GM12878 (cell line): ENCODE measurements at regions not wholly inside any gene's neighbourhood (a gene's known extent, or its start where the extent isn't known, plus 50 kb on each side); places are given as distances from the start of the nearest gene placed in this dataset.

Experiments used
- ATAC-seq: fragments of 200-7000 bp; cut with Tn5 transposase; 3 replicates; pipeline ENCODE4 v1.9.1; 2020; ENCODE audit warnings: mild to moderate bottlenecking, moderate library complexity
- BruUV-seq: library from RNA; stranded (reverse); fragments of 400-500 nt; replicated peaks from 2 replicates; lab custom pipeline; 2021; lab: Mats Ljungman, UMichigan
- CTCF ChIA-PET: fragments of 300-600 bp; sonication (Branson Sonifier 250); formaldehyde crosslinking; extraction: SDS; loops from one replicate; lab custom pipeline; 2021; ENCODE audit warnings: inconsistent platforms; lab: Yijun Ruan, JAX
- POLR2A ChIA-PET: fragments of 350-600 bp; formaldehyde crosslinking; extraction: SDS; loops from one replicate; lab custom pipeline; 2021; ENCODE audit warnings: inconsistent platforms; lab: Charles Lee
- RAD21 ChIA-PET: fragments of 300-600 bp; sonication (Branson Sonifier 250); formaldehyde crosslinking; loops from one replicate; lab custom pipeline; 2023; ENCODE audit warnings: antibody characterized with exemption; ENCODE audit not compliant: unreplicated experiment; lab: Charles Lee
- SMC1A ChIA-PET: fragments of 300-600 bp; sonication (Branson Sonifier 250); formaldehyde crosslinking; loops from one replicate; lab custom pipeline; 2023; ENCODE audit not compliant: unreplicated experiment, uncharacterized antibody; lab: Charles Lee
- DNase-seq: peaks from one replicate; pipeline ENCODE4 v3.0.0-alpha.2; 2011; ENCODE audit warnings: low read depth, low spot score
- FAIRE-seq: peaks from 3 replicates; lab custom pipeline; 2011; peaks lifted over from hg19 to GRCh38; lab: Jason Lieb, UNC
- H2AFZ ChIP-seq: 2 replicates; pipeline ENCODE4 v1.6.0; 2011; ENCODE audit warnings: low read depth, low read length, control low read depth; ENCODE audit not compliant: control insufficient read depth
- H3K27ac ChIP-seq: 2 replicates; pipeline ENCODE4 v1.5.1; 2011; ENCODE audit warnings: control low read depth; ENCODE audit not compliant: control insufficient read depth, insufficient read depth
- H3K27me3 ChIP-seq, 2 experiments: replicated peaks in 1 of 2; 2 replicates each; pipeline versions ENCODE4 v1.6.0 to v1.6.1; 2011; ENCODE audit warnings: low read length in 1 of 2; ENCODE audit not compliant: control insufficient read depth in 2 of 2, insufficient read depth in 2 of 2
- H3K36me3 ChIP-seq, 2 experiments: 2 replicates each; pipeline ENCODE4 v1.5.1; 2011; ENCODE audit warnings: low read length in 1 of 2; ENCODE audit not compliant: control insufficient read depth in 2 of 2, insufficient read depth in 2 of 2
- H3K4me1 ChIP-seq: 2 replicates; pipeline ENCODE4 v1.6.1; 2011; ENCODE audit warnings: mild to moderate bottlenecking, low read length, moderate library complexity, mixed read lengths; ENCODE audit not compliant: control insufficient read depth, insufficient read depth
- H3K4me2 ChIP-seq: 2 replicates; pipeline ENCODE4 v1.6.0; 2011; ENCODE audit warnings: control low read depth; ENCODE audit not compliant: control insufficient read depth, insufficient read depth
- H3K4me3 ChIP-seq: fragments of 200-600 bp; sonication (generic); 2 replicates; pipeline ENCODE4 v1.5.1; 2016
- H3K79me2 ChIP-seq: 2 replicates; pipeline ENCODE4 v1.6.0; 2011; ENCODE audit warnings: low read length; ENCODE audit not compliant: control insufficient read depth, insufficient read depth
- H3K9ac ChIP-seq: 2 replicates; pipeline ENCODE4 v1.8.0; 2011; ENCODE audit warnings: low read length, control low read depth, mixed read lengths; ENCODE audit not compliant: control insufficient read depth, insufficient read depth
- H3K9me3 ChIP-seq: replicated peaks from 3 replicates; pipeline ENCODE4 v1.5.1; 2011; ENCODE audit warnings: mild to moderate bottlenecking, low read length; ENCODE audit not compliant: control insufficient read depth, insufficient read depth
- H4K20me1 ChIP-seq: 2 replicates; pipeline ENCODE4 v1.6.0; 2011; ENCODE audit not compliant: control insufficient read depth, insufficient read depth
- BMI1 ChIP-seq: fragments of 450-650 bp; IDR thresholded peaks from 2 replicates; pipeline ENCODE4 v1.6.1; 2016; ENCODE audit warnings: mild to moderate bottlenecking, moderate library complexity, borderline replicate concordance
- ELK1 ChIP-seq: IDR thresholded peaks from 2 replicates; pipeline ENCODE4 v1.6.1; 2012; ENCODE audit warnings: low read depth, low read length, improper control_type of control experiment
- ESRRA ChIP-seq: IDR thresholded peaks from 2 replicates; pipeline ENCODE4 v1.6.1; 2012; ENCODE audit warnings: mild to moderate bottlenecking, low read length, improper control_type of control experiment
- FOXK2 ChIP-seq: fragments of 450-650 bp; IDR thresholded peaks from 2 replicates; pipeline ENCODE4 v1.6.1; 2017; ENCODE audit warnings: mild to moderate bottlenecking, moderate library complexity
- KLF5 ChIP-seq: fragments of 450-650 bp; IDR thresholded peaks from 2 replicates; pipeline ENCODE4 v1.6.1; 2014; ENCODE audit warnings: mild to moderate bottlenecking; ENCODE audit not compliant: partially characterized antibody
- MTA3 ChIP-seq: IDR thresholded peaks from 2 replicates; pipeline ENCODE4 v1.6.1; 2012; ENCODE audit warnings: low read length, inconsistent platforms, borderline replicate concordance
- NRF1 ChIP-seq: conservative IDR thresholded peaks from 2 replicates; pipeline ENCODE4 v1.6.1; 2011; ENCODE audit warnings: mild to moderate bottlenecking, low read depth, low read length, improper control_type of control experiment
- PRDM15 ChIP-seq: fragments of 450-650 bp; formaldehyde crosslinking; IDR thresholded peaks from 2 replicates; pipeline ENCODE4 v1.4.0; 2020; ENCODE audit warnings: mild to moderate bottlenecking, moderate library complexity
- RUNX3 ChIP-seq: IDR thresholded peaks from 2 replicates; pipeline ENCODE4 v1.6.1; 2012; ENCODE audit warnings: low read length, inconsistent platforms
- USF1 ChIP-seq: IDR thresholded peaks from 2 replicates; pipeline ENCODE4 v1.6.1; 2011; ENCODE audit warnings: borderline replicate concordance, low read depth, mild to moderate bottlenecking, moderate library complexity, mixed read lengths, low read length; ENCODE audit not compliant: insufficient read depth; ENCODE audit errors: extremely low read length
- ZBED1 ChIP-seq: IDR thresholded peaks from 2 replicates; pipeline ENCODE4 v1.6.1; 2016; ENCODE audit warnings: borderline replicate concordance
- ZNF217 ChIP-seq: fragments of 450-650 bp; IDR thresholded peaks from 2 replicates; pipeline ENCODE4 v1.6.1; 2017; ENCODE audit warnings: antibody characterized with exemption, mild to moderate bottlenecking
- ZNF592 ChIP-seq: fragments of 450-650 bp; IDR thresholded peaks from 2 replicates; pipeline ENCODE4 v1.6.1; 2017; ENCODE audit warnings: mild to moderate bottlenecking, moderate library complexity
- ZNF622 ChIP-seq: fragments of 450-650 bp; IDR thresholded peaks from 2 replicates; pipeline ENCODE4 v1.6.1; 2017; ENCODE audit warnings: mild to moderate bottlenecking, inconsistent platforms
- WGBS: methylation state at CpG from one replicate; pipeline ENCODE4 v1.1.6; 2016; ENCODE audit warnings: low lambda C conversion rate; ENCODE audit not compliant: insufficient replicate concordance, insufficient coverage; ENCODE audit errors: missing lambda C conversion rate; 5-methylcytosine and 5-hydroxymethylcytosine counted together
- in situ Hi-C: fragments of 300-500 bp; cut with MboI; formaldehyde crosslinking; loops from 9 replicates; pipeline ENCODE4 v1.14.3; 2018; ENCODE audit warnings: mixed read lengths
- intact Hi-C: fragments of 100-400 bp; cut with micrococcal nuclease; formaldehyde crosslinking; loops from one replicate; pipeline ENCODE4 v1.14.2; 2022; ENCODE audit not compliant: unreplicated experiment

GRCh38 chr5:143599474-143599873 lies 196.0 kb upstream of the NR3C1 start:
- Histone ChIP-seq H3K4me2 (no peak overlapping the region), H2AFZ (no peak overlapping the region), H3K4me1 (peaks cover 12% of the 10 kb centered on the region; the same call in 1 of the 2 replicates), H3K4me3 (no peak overlapping the region), H3K27me3 (no peaks in the 10 kb centered on the region), H3K9me3 (no peaks in the 10 kb centered on the region; the same call in 2 of the 3 replicates), H4K20me1 (no peaks in the 10 kb centered on the region), H3K27ac (no peak overlapping the region), H3K36me3 (no peaks in the 10 kb centered on the region), H3K9ac (no peak overlapping the region), H3K79me2 (no peaks in the 10 kb centered on the region)
- ChIA-PET SMC1A (interaction anchor here (1.1 to 1.8 kb wide), 2 partner anchors 26 to 201 kb away, joined by 4 read pairs; no protein-coding TSS in a partner anchor), CTCF (no interaction called here), POLR2A (no interaction called here), RAD21 (interaction anchor here (1.4 kb wide), 1 partner anchor 10 kb away, joined by 5 read pairs; no protein-coding TSS in a partner anchor)
- in situ Hi-C loops: loop anchor here (10.0 kb wide), 1 partner anchor 225 kb away; no protein-coding TSS in a partner anchor
- no peak for DNase-seq
- no peak for ATAC-seq
- no TSS peak for BruUV-seq
- 91% methylated on average over 6 of the region's 6 CpGs for WGBS
- intact Hi-C loops: loop anchor here (10.0 kb wide), 1 partner anchor 195 kb away; the partner anchor contains the start of gene NR3C1
- FAIRE-seq: no peak
- TF ChIP-seq USF1 (no peak), MTA3 (no peak), ELK1 (no peak), ZNF592 (no peak), ESRRA (no peak), NRF1 (no peak), RUNX3 (no peak), ZNF622 (no peak), ZBED1 (no peak), PRDM15 (CRISPR knock-in tag) (no peak), FOXK2 (no peak), KLF5 (no peak), ZNF217 (no peak), BMI1 (no peak)
